ENCODE measurements at regions not wholly inside any gene's neighbourhood (a gene's known extent, or its start where the extent isn't known, plus 50 kb on each side); places are given as distances from the start of the nearest gene placed in this dataset.

GRCh38 chrX:117768861-117769604 lies 347.6 kb downstream of the KLHL13 start:
- TF ChIP-seq FOXM1 (IDR thresholded peaks at IDR 0.05; ENCODE audit: borderline replicate concordance) (no peak), SUZ12 (IDR thresholded peaks at IDR 0.05) (no peak), SP1 (IDR thresholded peaks at IDR 0.05) (no peak), NFRKB (IDR thresholded peaks at IDR 0.05) (no peak)

All from HEK293T (cell line).